Panc1 (cell line): ENCODE measurements at regions not wholly inside any gene's neighbourhood (a gene's known extent, or its start where the extent isn't known, plus 50 kb on each side); places are given as distances from the start of the nearest gene placed in this dataset.

Source experiments
- POLR2AphosphoS5 ChIP-seq: IDR thresholded peaks from 2 replicates; pipeline ENCODE4 v1.6.1; 2012; ENCODE audit warnings: mild to moderate bottlenecking, low read depth, low read length, moderate library complexity
- SIN3A ChIP-seq: IDR thresholded peaks from 2 replicates; pipeline ENCODE4 v1.6.1; 2012; ENCODE audit warnings: low read depth, mild to moderate bottlenecking, low read length, moderate library complexity, borderline replicate concordance; ENCODE audit not compliant: insufficient read depth
- TF ChIP-seq, protein P1 (sequence below): fragments of 450-650 bp; IDR thresholded peaks from 2 replicates; pipeline ENCODE4 v1.5.1; 2017; ENCODE audit warnings: mild to moderate bottlenecking

DNA sequence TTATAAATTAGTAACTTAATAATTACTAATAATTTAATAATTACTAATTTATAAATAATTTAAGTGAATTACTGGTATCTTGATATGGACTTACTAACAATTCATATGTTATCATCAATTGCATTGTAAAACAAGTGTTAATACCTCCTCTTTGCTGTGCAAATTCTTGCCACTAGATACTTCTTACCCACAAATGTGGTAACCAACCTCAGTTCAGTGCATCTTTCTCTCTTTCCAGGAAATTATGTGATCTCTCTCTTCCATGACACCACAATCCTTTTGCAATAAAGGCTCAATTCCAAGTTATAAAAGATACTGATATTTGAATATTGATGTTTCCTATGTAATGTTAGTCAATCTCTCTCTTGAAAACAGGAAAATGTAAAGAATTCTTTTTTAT is 408.6 kb upstream of the MIR17HG start:
- TF ChIP-seq, protein P1, sequence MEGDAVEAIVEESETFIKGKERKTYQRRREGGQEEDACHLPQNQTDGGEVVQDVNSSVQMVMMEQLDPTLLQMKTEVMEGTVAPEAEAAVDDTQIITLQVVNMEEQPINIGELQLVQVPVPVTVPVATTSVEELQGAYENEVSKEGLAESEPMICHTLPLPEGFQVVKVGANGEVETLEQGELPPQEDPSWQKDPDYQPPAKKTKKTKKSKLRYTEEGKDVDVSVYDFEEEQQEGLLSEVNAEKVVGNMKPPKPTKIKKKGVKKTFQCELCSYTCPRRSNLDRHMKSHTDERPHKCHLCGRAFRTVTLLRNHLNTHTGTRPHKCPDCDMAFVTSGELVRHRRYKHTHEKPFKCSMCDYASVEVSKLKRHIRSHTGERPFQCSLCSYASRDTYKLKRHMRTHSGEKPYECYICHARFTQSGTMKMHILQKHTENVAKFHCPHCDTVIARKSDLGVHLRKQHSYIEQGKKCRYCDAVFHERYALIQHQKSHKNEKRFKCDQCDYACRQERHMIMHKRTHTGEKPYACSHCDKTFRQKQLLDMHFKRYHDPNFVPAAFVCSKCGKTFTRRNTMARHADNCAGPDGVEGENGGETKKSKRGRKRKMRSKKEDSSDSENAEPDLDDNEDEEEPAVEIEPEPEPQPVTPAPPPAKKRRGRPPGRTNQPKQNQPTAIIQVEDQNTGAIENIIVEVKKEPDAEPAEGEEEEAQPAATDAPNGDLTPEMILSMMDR: no peak
- TF ChIP-seq POLR2AphosphoS5 (no peak), SIN3A (no peak)
